ENCODE measurements at regions not wholly inside any gene's neighbourhood (a gene's known extent, or its start where the extent isn't known, plus 50 kb on each side); places are given as distances from the start of the nearest gene placed in this dataset.

DNA sequence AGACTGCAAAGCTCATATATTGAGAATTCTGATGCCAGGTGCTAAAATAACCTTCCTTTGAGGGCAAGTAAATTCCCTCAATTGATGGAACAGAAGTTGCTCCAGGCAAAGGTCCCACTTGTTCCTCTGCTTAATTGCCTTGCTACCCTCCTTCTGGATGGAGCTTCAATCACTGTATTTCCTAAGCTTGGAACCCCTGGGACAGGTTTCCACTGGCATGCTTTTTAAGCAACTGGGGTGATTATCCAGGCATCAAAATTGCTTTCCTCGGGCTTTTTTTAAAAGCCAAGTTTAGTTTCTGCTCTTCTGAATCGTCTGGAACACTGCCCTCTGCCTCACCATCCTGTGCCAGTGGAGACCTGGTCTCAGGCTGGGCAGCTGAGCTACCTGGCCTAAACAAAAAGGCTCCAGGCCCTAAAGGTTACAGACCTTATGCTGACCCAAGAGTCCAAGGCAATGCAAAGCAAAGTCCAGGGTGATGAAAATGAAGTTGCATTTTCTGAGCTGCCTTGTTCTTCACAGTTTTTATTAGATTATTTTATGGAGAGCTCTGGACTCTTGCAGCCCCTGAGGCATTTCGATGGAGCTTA, 167.9 kb upstream of the CD180 start:
- Histone ChIP-seq H3K79me2 (ENCODE audit: control insufficient read depth, insufficient read depth, low read length) (no peaks in the 10 kb centered on the region), H3K9me3 (ENCODE audit: control extremely low read depth in 1 of 3, control insufficient read depth in 2 of 3, insufficient read depth in 1 of 3, low read length in 2 of 3) (no peaks in the 10 kb centered on the region), H3K4me1 (ENCODE audit: control insufficient read depth in 2 of 2, insufficient read depth in 2 of 2, low read length in 2 of 2) (no peaks in the 10 kb centered on the region), H3K9ac (ENCODE audit: low read length) (no peak overlapping the region), H3K4me2 (replicated peaks; ENCODE audit: low read depth, low read length, poor library complexity, severe bottlenecking) (no peak overlapping the region), H3K27ac (ENCODE audit: low read length in 2 of 2) (no peak overlapping the region), H3K4me3 (ENCODE audit: control extremely low read depth in 1 of 5, extremely low read depth in 1 of 5, insufficient read depth in 1 of 5, low read depth in 2 of 5, low read length in 4 of 5) (no peak overlapping the region), H3K27me3 (replicated peaks in 1 of 4; ENCODE audit: control extremely low read depth in 1 of 4, control insufficient read depth in 3 of 4, insufficient read depth in 4 of 4, low read length in 3 of 4) (no peaks in the 10 kb centered on the region), H4K20me1 (ENCODE audit: control insufficient read depth, insufficient read depth, low read length, poor library complexity, severe bottlenecking) (no peaks in the 10 kb centered on the region), H3K36me3 (replicated peaks in 1 of 2; ENCODE audit: control extremely low read depth in 1 of 2, control insufficient read depth in 1 of 2, extremely low read depth in 1 of 2, insufficient read depth in 2 of 2, low read length in 1 of 2) (no peaks in the 10 kb centered on the region), H2AFZ (ENCODE audit: insufficient read depth, low read depth, low read length, poor library complexity, severe bottlenecking) (no peak overlapping the region)
- no peak for DNase-seq
- H3K9me3 Mint-ChIP-seq (ENCODE audit: insufficient read depth), result no peaks in the 10 kb centered on the region
- no peak for ATAC-seq (ENCODE audit: low read depth)
- ChIA-PET CTCF (no interaction called here), POLR2A (no interaction called here)
- no peak overlapping the region for H3K4me3 Mint-ChIP-seq
- intact Hi-C loops (cut with micrococcal nuclease), result no loop called here
- 90% methylated on average over 2 of the region's 3 CpGs for WGBS (ENCODE audit: insufficient coverage)
- no peak overlapping the region for H3K27ac Mint-ChIP-seq
- peaks cover 11% of the 10 kb centered on the region for H3K27me3 Mint-ChIP-seq
- TF ChIP-seq EZH2 (IDR thresholded peaks at IDR 0.05; ENCODE audit: borderline replicate concordance, insufficient read depth, low read depth, low read length, poor library complexity, severe bottlenecking), result no peak
- TF ChIP-seq, protein P1, sequence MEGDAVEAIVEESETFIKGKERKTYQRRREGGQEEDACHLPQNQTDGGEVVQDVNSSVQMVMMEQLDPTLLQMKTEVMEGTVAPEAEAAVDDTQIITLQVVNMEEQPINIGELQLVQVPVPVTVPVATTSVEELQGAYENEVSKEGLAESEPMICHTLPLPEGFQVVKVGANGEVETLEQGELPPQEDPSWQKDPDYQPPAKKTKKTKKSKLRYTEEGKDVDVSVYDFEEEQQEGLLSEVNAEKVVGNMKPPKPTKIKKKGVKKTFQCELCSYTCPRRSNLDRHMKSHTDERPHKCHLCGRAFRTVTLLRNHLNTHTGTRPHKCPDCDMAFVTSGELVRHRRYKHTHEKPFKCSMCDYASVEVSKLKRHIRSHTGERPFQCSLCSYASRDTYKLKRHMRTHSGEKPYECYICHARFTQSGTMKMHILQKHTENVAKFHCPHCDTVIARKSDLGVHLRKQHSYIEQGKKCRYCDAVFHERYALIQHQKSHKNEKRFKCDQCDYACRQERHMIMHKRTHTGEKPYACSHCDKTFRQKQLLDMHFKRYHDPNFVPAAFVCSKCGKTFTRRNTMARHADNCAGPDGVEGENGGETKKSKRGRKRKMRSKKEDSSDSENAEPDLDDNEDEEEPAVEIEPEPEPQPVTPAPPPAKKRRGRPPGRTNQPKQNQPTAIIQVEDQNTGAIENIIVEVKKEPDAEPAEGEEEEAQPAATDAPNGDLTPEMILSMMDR (IDR thresholded peaks at IDR 0.05), result no peak
- H3K4me1 Mint-ChIP-seq, result peaks cover 4% of the 10 kb centered on the region

DNA sequence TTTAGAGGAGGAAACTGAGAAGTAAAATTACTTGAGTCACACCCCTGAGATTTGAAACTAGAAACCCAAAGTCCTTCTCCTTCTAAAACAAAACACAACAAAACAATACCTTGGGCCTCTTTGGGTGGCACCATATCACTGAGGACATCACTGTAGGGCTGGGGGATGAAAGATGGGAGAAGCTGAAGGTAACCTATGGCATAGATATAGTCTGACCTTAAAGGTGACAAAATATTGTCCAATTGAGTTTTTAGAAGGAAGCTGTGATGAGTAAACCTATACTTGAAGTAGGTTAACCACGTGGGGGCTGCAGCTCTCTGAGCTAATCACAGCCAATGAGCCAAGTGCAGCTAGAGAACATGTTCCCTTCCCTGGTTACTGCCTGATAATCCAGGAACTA, 167.4 kb upstream of the CD180 start:
- no peak for DNase-seq
- no peak overlapping the region for H2AFZ ChIP-seq (ENCODE audit: insufficient read depth, low read depth, low read length, poor library complexity, severe bottlenecking)

More for the DNA sequence above, 167.4 kb upstream of the CD180 start:
- Histone ChIP-seq H3K27ac (ENCODE audit: low read length in 2 of 2) (no peak overlapping the region), H3K9ac (ENCODE audit: low read length) (no peak overlapping the region), H3K4me2 (replicated peaks; ENCODE audit: low read depth, low read length, poor library complexity, severe bottlenecking) (no peak overlapping the region), H3K4me3 (ENCODE audit: control extremely low read depth in 1 of 5, extremely low read depth in 1 of 5, insufficient read depth in 1 of 5, low read depth in 2 of 5, low read length in 4 of 5) (no peak overlapping the region), H3K36me3 (replicated peaks in 1 of 2; ENCODE audit: control extremely low read depth in 1 of 2, control insufficient read depth in 1 of 2, extremely low read depth in 1 of 2, insufficient read depth in 2 of 2, low read length in 1 of 2) (no peaks in the 10 kb centered on the region), H3K79me2 (ENCODE audit: control insufficient read depth, insufficient read depth, low read length) (no peaks in the 10 kb centered on the region), H3K4me1 (ENCODE audit: control insufficient read depth in 2 of 2, insufficient read depth in 2 of 2, low read length in 2 of 2) (no peaks in the 10 kb centered on the region), H3K9me3 (ENCODE audit: control extremely low read depth in 1 of 3, control insufficient read depth in 2 of 3, insufficient read depth in 1 of 3, low read length in 2 of 3) (no peaks in the 10 kb centered on the region), H4K20me1 (ENCODE audit: control insufficient read depth, insufficient read depth, low read length, poor library complexity, severe bottlenecking) (no peaks in the 10 kb centered on the region), H3K27me3 (replicated peaks in 1 of 4; ENCODE audit: control extremely low read depth in 1 of 4, control insufficient read depth in 3 of 4, insufficient read depth in 4 of 4, low read length in 3 of 4) (no peaks in the 10 kb centered on the region)
- ChIA-PET POLR2A (no interaction called here), CTCF (no interaction called here)
- Mint-ChIP-seq H3K4me3 (no peak overlapping the region), H3K27ac (no peak overlapping the region), H3K9me3 (ENCODE audit: insufficient read depth) (no peaks in the 10 kb centered on the region), H3K4me1 (peaks cover 4% of the 10 kb centered on the region), H3K27me3 (peaks cover 11% of the 10 kb centered on the region)
- intact Hi-C loops (cut with micrococcal nuclease), result no loop called here
- TF ChIP-seq, protein P1 (IDR thresholded peaks at IDR 0.05), result no peak
- no peak for TF ChIP-seq EZH2 (IDR thresholded peaks at IDR 0.05; ENCODE audit: borderline replicate concordance, insufficient read depth, low read depth, low read length, poor library complexity, severe bottlenecking)
- no peak for ATAC-seq (ENCODE audit: low read depth)
- 67% methylated on average over 1 of the region's 1 CpG for WGBS (ENCODE audit: insufficient coverage)

Data from B cell (primary cell).